ENCODE measurements at regions not wholly inside any gene's neighbourhood (a gene's known extent, or its start where the extent isn't known, plus 50 kb on each side); places are given as distances from the start of the nearest gene placed in this dataset.

DNA sequence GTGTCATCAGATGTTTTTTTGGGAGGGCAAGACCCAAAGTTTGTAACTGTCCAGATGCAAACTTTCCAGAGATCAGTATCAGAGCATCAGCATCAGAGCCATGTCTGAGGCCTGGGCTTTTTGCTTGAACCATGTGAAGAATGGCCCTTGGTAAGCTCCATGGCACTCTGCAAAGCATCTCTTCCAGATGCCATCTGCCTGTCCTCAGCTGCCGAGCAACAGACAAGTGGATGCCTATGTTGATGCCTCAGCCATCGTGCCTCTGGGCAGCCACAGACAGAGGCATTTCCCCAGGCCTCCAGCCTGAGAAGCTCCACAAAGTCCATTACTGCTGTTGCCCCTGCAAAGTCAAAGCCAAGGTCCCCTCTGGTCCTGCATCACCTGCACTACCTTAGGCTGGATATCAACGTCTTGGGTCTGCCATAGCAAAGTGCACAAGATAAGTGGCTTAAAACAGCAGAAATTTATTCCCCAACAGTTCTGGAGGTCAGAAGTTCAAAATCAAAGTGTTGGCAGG is 670.2 kb upstream of the MKI67 start:
- TF ChIP-seq CTCF (IDR thresholded peaks at IDR 0.05; ENCODE audit: borderline replicate concordance, extremely low read depth, low read length, poor library complexity, severe bottlenecking) (no peak), EZH2 (IDR thresholded peaks at IDR 0.05; ENCODE audit: borderline replicate concordance, low read depth, low read length, severe bottlenecking) (no peak)
